GM18498 (cell line): ENCODE measurements at regions not wholly inside any gene's neighbourhood (a gene's known extent, or its start where the extent isn't known, plus 50 kb on each side); places are given as distances from the start of the nearest gene placed in this dataset.

Experiments used
- ATAC-seq: cut with Tn5 transposase; IDR thresholded peaks from one replicate; pipeline ENCODE4 v1.9.1; 2021; ENCODE audit warnings: mild to moderate bottlenecking, moderate library complexity; ENCODE audit not compliant: unreplicated experiment

DNA sequence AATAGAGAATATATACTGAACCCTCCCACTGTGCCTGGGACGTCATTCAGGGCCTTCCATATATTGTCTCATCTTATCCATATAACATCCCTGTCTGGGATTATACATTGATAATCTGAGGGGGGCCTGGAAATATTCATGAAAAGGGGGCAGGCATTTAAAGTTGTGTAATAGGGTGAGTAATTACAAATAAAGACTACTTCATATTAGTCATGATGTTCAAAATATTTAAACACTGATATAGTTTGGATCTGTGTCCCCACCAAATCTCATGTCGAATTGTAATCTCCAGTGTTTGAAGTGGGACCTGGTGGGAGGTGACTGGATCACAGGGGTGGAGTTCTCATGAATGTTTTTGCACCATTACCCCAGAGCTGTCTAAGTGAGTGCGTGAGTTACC lies 97.8 kb downstream of the AQP9 start:
- no peak for ATAC-seq

- ATAC-seq = no peak
Measured at GRCh38 chr15:58240191-58240932, 102.2 kb downstream of the AQP9 start.

DNA sequence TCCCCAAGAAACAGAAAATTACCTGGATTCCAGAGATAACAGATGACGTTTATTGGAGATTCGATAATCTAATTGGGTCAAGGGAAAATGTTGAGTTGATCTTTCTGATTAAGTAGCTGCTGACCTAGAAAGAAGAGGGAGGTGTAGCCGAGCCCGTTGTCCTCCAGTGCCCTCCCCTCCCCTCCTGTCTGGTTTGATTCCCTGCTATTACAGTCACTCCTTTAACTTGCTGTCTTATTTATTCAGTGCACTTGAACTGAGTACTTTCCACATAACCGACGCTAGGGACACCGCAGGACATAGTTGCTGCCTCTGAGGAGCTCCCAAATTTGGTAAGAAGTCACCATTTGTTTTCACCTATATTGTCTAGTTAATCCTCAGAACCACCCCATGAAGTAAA lies 103.7 kb downstream of the AQP9 start:
- ATAC-seq = no peak

GRCh38 chr15:58243070-58243469 lies 104.9 kb downstream of the AQP9 start:
- no peak for ATAC-seq

GRCh38 chr15:58244536-58244935 lies 106.4 kb downstream of the AQP9 start:
- ATAC-seq = no peak

GRCh38 chr15:58246041-58246440 lies 107.9 kb downstream of the AQP9 start:
- ATAC-seq = no peak

- no peak for ATAC-seq
Measured at GRCh38 chr15:58247855-58248842, 110.0 kb downstream of the AQP9 start.

DNA sequence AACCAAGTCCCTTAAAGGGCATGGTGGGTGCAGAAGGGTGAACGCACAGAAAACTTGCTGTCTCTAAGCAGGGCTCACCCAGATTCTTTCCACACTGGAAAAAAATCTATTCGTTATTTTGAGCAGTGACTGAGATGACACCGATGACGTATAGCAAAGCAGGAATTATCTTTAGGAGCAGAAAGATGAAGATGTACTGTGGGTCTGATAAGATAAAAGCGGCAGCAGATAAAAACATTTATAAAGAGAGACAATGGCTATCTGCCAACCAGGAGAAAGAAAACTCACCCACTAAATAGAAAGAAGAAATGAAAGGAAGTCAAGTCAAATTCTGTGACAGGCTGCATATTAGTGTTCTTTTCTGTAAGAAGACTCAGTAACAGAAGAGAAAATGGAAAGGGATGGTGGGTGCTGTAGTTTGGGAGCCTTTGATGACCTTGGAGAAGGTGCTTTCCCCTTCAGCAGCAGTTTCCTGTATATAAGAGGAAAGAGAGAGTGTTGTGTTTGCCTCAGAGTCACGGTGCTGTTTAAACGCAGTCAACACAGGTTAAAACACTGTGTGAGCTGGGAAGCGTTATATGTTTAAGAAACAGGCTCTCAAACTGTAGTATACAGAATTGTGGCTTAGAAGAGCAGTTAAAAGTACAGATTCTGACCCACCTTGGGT lies 111.6 kb downstream of the AQP9 start:
- no peak for ATAC-seq

- ATAC-seq = no peak
Measured at GRCh38 chr15:58252586-58253323, 114.6 kb downstream of the AQP9 start.

- no peak for ATAC-seq
Measured at GRCh38 chr15:58257776-58258325, 119.7 kb downstream of the AQP9 start.

DNA sequence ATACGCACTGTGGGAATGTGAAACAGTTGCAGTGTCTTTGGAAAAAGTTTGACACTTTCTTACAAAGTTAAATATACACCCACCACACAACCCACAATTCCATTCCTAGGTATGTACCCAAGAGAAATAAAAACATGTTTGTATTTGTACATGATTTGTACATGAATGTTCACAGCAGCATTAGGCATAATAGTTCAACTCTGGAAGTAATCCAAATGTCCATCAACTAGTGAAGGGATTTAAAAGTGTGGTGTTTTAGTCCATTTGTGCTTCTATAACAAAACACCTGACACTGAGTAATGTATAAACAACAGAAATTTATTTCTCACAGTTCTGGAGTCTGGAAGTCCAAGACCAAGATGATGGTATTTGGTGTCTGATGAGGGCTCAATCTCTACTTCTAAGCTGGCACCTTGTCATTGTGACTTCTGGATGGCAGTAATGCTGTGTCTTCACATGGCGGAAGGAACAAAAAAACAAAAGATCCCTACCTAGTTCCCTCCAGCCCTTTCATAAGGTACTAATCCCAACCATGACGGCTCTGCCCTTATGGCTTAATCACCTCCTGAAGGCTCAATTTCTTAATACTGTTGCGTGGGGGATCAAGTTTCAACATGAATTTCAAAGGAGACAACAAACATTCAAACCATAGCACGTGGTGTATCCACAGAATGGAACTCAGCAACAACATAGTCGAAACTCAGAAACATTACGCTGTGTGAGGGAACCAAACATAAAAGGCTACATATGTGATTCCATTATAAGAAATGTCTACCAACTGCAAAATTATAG lies 120.5 kb downstream of the AQP9 start:
- ATAC-seq = no peak

- ATAC-seq = no peak
Measured at GRCh38 chr15:58260205-58260724, 122.1 kb downstream of the AQP9 start.

- ATAC-seq = no peak
Measured at GRCh38 chr15:58260725-58261267, 122.6 kb downstream of the AQP9 start.

DNA sequence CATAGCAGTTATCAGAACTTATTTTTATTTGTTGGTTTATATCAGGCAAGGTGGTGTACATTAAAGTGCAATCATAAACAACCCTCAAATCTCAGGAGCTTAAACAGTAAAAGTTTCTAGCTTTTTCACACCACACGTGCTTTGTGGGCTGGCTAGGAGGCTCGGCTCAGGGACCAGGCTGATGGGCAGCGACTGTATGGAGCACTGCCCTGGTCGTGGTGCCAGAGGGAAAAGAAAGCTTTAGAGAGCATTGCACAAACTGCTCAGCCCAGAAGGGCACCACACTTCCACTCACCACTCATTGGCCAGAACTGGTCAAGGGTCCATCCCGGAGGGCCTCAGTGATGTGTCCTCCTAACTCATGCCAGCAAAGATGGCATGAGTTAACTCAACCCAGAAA lies 123.2 kb downstream of the AQP9 start:
- no peak for ATAC-seq

DNA sequence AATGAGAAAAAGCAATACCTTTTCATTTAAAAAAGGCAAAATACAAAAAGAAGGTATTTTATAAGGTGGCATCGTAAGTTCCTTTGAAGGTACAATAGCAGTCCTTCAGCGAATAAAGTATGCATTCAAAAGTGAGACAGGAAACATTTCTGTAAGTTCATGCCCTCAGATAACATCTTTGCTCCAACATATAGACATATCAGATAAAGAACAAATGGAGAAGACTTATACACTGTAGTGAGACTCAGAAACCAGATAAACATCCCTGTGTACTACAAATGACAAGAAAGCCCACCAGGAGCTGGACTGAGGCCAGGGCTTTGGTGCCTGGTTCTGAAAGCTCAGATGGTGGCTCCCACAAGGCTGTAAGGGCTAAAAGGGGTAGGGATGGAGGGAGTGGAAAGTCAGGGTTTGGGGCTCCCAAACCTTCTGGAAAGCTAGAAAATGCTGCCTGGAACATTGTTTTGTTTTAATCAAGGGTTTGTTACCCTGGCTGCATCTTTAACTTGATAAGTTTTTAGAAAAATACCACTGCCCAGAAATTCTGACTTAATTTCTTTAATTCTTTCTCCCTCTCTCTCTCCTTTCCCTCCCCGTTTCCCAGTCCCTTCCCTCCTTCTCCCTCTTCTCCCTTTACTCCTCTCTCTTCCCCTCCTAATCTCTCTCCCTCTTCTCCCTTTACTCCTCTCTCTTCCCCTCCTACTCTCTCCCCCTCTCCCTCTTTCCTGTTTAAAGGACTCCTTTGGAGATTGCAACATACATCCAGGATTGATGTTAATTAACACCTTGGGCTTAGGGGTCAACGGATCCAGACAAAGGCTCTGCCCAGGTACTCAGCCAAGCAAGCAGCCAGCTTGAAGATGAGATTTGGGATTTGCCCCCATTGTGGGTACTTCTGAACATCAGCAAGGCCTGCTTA lies 126.1 kb downstream of the AQP9 start:
- ATAC-seq = no peak

DNA sequence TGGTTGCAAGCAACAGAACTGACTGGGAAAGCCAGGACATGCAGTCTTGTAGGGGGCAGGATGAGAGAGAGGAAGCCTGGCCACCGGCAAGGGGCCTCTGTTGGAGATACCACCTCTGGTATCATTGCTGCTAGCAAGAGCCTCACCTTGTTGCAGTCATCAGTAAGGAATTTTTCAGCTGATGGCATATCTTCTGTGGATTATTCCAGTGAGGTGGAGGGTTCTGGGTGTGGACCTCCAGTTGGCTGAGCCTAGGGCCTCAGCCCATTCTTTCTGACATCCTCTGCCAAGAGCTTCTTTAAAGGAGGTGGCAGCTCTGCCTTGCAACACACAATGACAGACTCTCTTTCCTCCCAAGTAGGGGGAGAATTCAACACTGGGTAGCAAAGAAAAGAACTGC lies 128.9 kb downstream of the AQP9 start:
- no peak for ATAC-seq

- ATAC-seq = no peak
Measured at GRCh38 chr15:58268746-58269267, 130.6 kb downstream of the AQP9 start.
